ENCODE measurements at regions not wholly inside any gene's neighbourhood (a gene's known extent, or its start where the extent isn't known, plus 50 kb on each side); places are given as distances from the start of the nearest gene placed in this dataset.

GRCh38 chr20:19850198-19850533, 92.1 kb downstream of the RIN2 start:
- DNase-seq (ENCODE audit: low read depth, low spot score), result no peak
- Histone ChIP-seq H3K4me3 (peak overlapping the region; percentile 63), H3K27ac (peak overlapping the region; percentile 94), H3K9ac (ENCODE audit: insufficient read length) (peak overlapping the region; percentile 61), H3K9me3 (ENCODE audit: low read depth, low read length) (no peaks in the 10 kb centered on the region), H3K36me3 (ENCODE audit: insufficient read depth, low read length) (no peaks in the 10 kb centered on the region)
- TF ChIP-seq FOXP2 (optimal IDR thresholded peaks at IDR 0.05; ENCODE audit: control extremely low read depth, extremely low read length, insufficient read depth) (no peak), POLR2AphosphoS5 (IDR thresholded peaks at IDR 0.05; ENCODE audit: borderline replicate concordance, low read depth, low read length) (no peak), EZH2 (IDR thresholded peaks at IDR 0.05) (no peak)

- Histone ChIP-seq H3K9me3 (ENCODE audit: low read depth, low read length) (no peaks in the 10 kb centered on the region), H3K4me3 (no peak overlapping the region), H3K27ac (no peak overlapping the region), H3K36me3 (ENCODE audit: insufficient read depth, low read length) (no peaks in the 10 kb centered on the region), H3K9ac (ENCODE audit: insufficient read length) (no peak overlapping the region)
- no peak for DNase-seq (ENCODE audit: low read depth, low spot score)
- TF ChIP-seq POLR2AphosphoS5 (IDR thresholded peaks at IDR 0.05; ENCODE audit: borderline replicate concordance, low read depth, low read length) (no peak), FOXP2 (optimal IDR thresholded peaks at IDR 0.05; ENCODE audit: control extremely low read depth, extremely low read length, insufficient read depth) (no peak), EZH2 (IDR thresholded peaks at IDR 0.05) (no peak)
Measured at GRCh38 chr20:19851861-19852260, 93.8 kb downstream of the RIN2 start.

DNA sequence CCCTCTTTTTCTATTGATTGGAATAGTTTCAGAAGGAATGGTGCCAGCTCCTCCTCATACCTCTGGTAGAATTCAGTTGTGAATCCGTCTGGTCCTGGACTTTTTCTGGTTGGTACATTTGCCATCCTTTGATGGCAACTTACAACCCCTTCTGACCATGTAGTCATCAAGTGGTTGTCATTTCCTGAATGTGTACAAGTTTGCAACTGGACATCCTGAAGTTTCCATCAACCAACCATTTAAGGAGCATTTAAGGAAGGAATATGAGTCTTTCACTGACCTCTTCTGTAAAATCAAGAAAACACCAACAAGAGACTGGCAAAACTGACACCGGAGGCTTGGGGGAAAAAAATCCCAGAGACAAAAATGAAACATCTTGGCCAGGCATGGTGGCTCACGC, 97.4 kb downstream of the RIN2 start:
- Histone ChIP-seq H3K27ac (no peak overlapping the region), H3K9me3 (ENCODE audit: low read depth, low read length) (no peaks in the 10 kb centered on the region), H3K9ac (ENCODE audit: insufficient read length) (no peak overlapping the region), H3K36me3 (ENCODE audit: insufficient read depth, low read length) (no peaks in the 10 kb centered on the region), H3K4me3 (no peak overlapping the region)
- no peak for DNase-seq (ENCODE audit: low read depth, low spot score)
- TF ChIP-seq POLR2AphosphoS5 (IDR thresholded peaks at IDR 0.05; ENCODE audit: borderline replicate concordance, low read depth, low read length) (no peak), EZH2 (IDR thresholded peaks at IDR 0.05) (no peak), FOXP2 (optimal IDR thresholded peaks at IDR 0.05; ENCODE audit: control extremely low read depth, extremely low read length, insufficient read depth) (no peak)

- no peak overlapping the region for H3K4me3 ChIP-seq
- H3K36me3 ChIP-seq (ENCODE audit: insufficient read depth, low read length), result no peaks in the 10 kb centered on the region
- no peaks in the 10 kb centered on the region for H3K9me3 ChIP-seq (ENCODE audit: low read depth, low read length)
- H3K9ac ChIP-seq (ENCODE audit: insufficient read length), result no peak overlapping the region
- DNase-seq (ENCODE audit: low read depth, low spot score), result no peak
- H3K27ac ChIP-seq, result no peak overlapping the region
- no peak for TF ChIP-seq EZH2 (IDR thresholded peaks at IDR 0.05)
- TF ChIP-seq FOXP2 (optimal IDR thresholded peaks at IDR 0.05; ENCODE audit: control extremely low read depth, extremely low read length, insufficient read depth), result no peak
- no peak for TF ChIP-seq POLR2AphosphoS5 (IDR thresholded peaks at IDR 0.05; ENCODE audit: borderline replicate concordance, low read depth, low read length)
Measured at GRCh38 chr20:19858466-19859371, 100.7 kb downstream of the RIN2 start.

DNA sequence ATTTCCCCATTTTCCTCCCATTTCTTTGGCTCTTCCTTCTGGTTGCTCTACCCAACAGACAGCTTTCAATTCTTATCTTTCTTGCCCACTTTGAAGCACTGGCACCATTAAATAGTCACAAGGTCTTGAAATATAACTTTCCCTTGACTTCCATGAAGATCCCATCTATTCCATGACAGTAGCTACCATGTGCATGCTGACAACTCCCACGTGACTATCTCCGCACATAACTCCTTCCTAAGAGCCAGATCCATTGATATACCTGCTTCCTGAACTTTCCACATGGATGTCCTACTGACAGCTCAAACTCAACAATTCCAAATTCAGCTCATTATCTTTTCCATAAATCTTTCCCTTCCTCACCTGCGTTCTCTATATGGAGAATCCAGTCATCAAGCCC, 101.4 kb downstream of the RIN2 start:
- no peaks in the 10 kb centered on the region for H3K36me3 ChIP-seq (ENCODE audit: insufficient read depth, low read length)
- H3K4me3 ChIP-seq, result no peak overlapping the region
- H3K9me3 ChIP-seq (ENCODE audit: low read depth, low read length), result no peaks in the 10 kb centered on the region
- TF ChIP-seq FOXP2 (optimal IDR thresholded peaks at IDR 0.05; ENCODE audit: control extremely low read depth, extremely low read length, insufficient read depth) (no peak), EZH2 (IDR thresholded peaks at IDR 0.05) (no peak), POLR2AphosphoS5 (IDR thresholded peaks at IDR 0.05; ENCODE audit: borderline replicate concordance, low read depth, low read length) (no peak)
- H3K27ac ChIP-seq, result no peak overlapping the region
- no peak overlapping the region for H3K9ac ChIP-seq (ENCODE audit: insufficient read length)
- no peak for DNase-seq (ENCODE audit: low read depth, low spot score)

DNA sequence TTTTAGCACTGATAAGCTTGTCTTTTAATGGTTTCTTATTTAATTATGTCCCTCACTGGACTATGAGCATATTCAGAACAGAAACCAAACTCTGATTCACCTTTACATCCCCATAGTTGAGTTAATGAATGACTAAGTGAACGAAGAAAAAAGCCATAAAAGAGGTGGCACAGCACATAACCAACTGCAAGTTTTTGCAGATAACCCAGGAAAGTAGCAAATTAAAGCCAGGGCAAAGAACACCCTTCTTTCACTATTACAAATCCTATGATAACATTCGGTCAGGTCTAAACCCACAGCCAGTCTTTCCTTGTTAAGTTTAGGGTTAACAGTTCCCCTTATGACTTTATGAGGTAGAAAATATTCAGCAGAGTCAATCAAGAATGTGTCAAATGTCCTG, 102.7 kb downstream of the RIN2 start:
- Histone ChIP-seq H3K36me3 (ENCODE audit: insufficient read depth, low read length) (no peaks in the 10 kb centered on the region), H3K9me3 (ENCODE audit: low read depth, low read length) (no peaks in the 10 kb centered on the region), H3K27ac (no peak overlapping the region), H3K4me3 (no peak overlapping the region), H3K9ac (ENCODE audit: insufficient read length) (no peak overlapping the region)
- TF ChIP-seq EZH2 (IDR thresholded peaks at IDR 0.05) (no peak), POLR2AphosphoS5 (IDR thresholded peaks at IDR 0.05; ENCODE audit: borderline replicate concordance, low read depth, low read length) (no peak)
- no peak for DNase-seq (ENCODE audit: low read depth, low spot score)

GRCh38 chr20:19861147-19861759, 103.2 kb downstream of the RIN2 start:
- Histone ChIP-seq H3K4me3 (no peak overlapping the region), H3K9ac (ENCODE audit: insufficient read length) (no peak overlapping the region), H3K27ac (no peak overlapping the region), H3K9me3 (ENCODE audit: low read depth, low read length) (no peaks in the 10 kb centered on the region), H3K36me3 (ENCODE audit: insufficient read depth, low read length) (no peaks in the 10 kb centered on the region)
- TF ChIP-seq POLR2AphosphoS5 (IDR thresholded peaks at IDR 0.05; ENCODE audit: borderline replicate concordance, low read depth, low read length), result no peak
- TF ChIP-seq EZH2 (IDR thresholded peaks at IDR 0.05), result no peak
- no peak for TF ChIP-seq FOXP2 (optimal IDR thresholded peaks at IDR 0.05; ENCODE audit: control extremely low read depth, extremely low read length, insufficient read depth)
- no peak for DNase-seq (ENCODE audit: low read depth, low spot score)

DNA sequence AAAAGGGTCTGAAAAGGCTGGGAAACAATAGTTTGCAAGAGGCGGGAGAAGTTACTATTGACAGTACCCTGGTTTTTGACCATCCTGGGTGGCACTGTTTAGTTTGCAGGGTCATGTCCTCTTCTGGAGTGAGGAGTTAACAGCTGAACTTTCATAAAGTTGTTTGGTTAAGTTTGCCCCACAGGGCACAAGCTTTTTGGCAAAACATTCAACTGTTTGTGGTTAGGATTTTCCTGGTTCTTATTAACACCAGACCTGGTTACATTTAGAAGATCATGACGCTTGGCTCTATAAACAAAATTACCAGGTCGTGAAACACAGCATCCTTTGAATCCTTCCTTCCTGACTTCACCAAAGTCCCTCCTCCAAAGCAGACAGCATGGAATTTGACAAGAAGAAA, 106.1 kb downstream of the RIN2 start:
- DNase-seq (ENCODE audit: low read depth, low spot score), result no peak
- H3K27ac ChIP-seq, result no peak overlapping the region

More for the DNA sequence above, 106.1 kb downstream of the RIN2 start:
- H3K36me3 ChIP-seq (ENCODE audit: insufficient read depth, low read length), result no peaks in the 10 kb centered on the region
- no peaks in the 10 kb centered on the region for H3K9me3 ChIP-seq (ENCODE audit: low read depth, low read length)
- TF ChIP-seq EZH2 (IDR thresholded peaks at IDR 0.05) (no peak), FOXP2 (optimal IDR thresholded peaks at IDR 0.05; ENCODE audit: control extremely low read depth, extremely low read length, insufficient read depth) (no peak), POLR2AphosphoS5 (IDR thresholded peaks at IDR 0.05; ENCODE audit: borderline replicate concordance, low read depth, low read length) (no peak)
- H3K4me3 ChIP-seq, result no peak overlapping the region
- no peak overlapping the region for H3K9ac ChIP-seq (ENCODE audit: insufficient read length)
